ENCODE measurements at regions not wholly inside any gene's neighbourhood (a gene's known extent, or its start where the extent isn't known, plus 50 kb on each side); places are given as distances from the start of the nearest gene placed in this dataset.
A peak's percentile ranks its signal among the peaks of the same experiment; 100 is the strongest.

GRCh38 chr16:54673313-54673712 lies 257.4 kb upstream of the IRX5 start:
- H2AFZ ChIP-seq (ENCODE audit: low read depth, low read length) = no peak overlapping the region
- H3K9ac ChIP-seq (ENCODE audit: low read length) = no peak overlapping the region
- H3K27me3 ChIP-seq (ENCODE audit: control insufficient read depth in 1 of 2, insufficient read depth in 1 of 2, low read length in 2 of 2) = no peaks in the 10 kb centered on the region
- H3K27ac ChIP-seq (ENCODE audit: low read length, poor library complexity, severe bottlenecking) = no peak overlapping the region
- H3K4ac ChIP-seq (ENCODE audit: low read depth in 1 of 2, low read length in 2 of 2) = no peak overlapping the region
- no peak for DNase-seq
- no peak overlapping the region for H3K23ac ChIP-seq (ENCODE audit: low read length in 2 of 2)
- no peak overlapping the region for H4K91ac ChIP-seq (ENCODE audit: low read length)
- no peak overlapping the region for H3K14ac ChIP-seq (ENCODE audit: low read length in 2 of 2)
- WGBS = no CpG with 5 or more reads among the region's 1 CpG
- H3K4me1 ChIP-seq (ENCODE audit: control insufficient read depth, insufficient read depth, low read depth, low read length) = no peaks in the 10 kb centered on the region
- no peaks in the 10 kb centered on the region for H3K36me3 ChIP-seq (ENCODE audit: control insufficient read depth in 1 of 2, insufficient read depth in 2 of 2, low read depth in 1 of 2, low read length in 2 of 2)
- H3K18ac ChIP-seq (ENCODE audit: low read depth in 1 of 2, low read length in 2 of 2) = no peak overlapping the region
- H2BK12ac ChIP-seq (ENCODE audit: low read length in 2 of 2) = no peak overlapping the region
- H3K4me2 ChIP-seq (ENCODE audit: low read length, poor library complexity, severe bottlenecking) = no peak overlapping the region
- H2AK5ac ChIP-seq (ENCODE audit: low read length, severe bottlenecking) = no peak overlapping the region
- no peaks in the 10 kb centered on the region for H3K79me1 ChIP-seq (replicated peaks; ENCODE audit: low read length, poor library complexity, severe bottlenecking)
- no peak overlapping the region for H2BK120ac ChIP-seq (ENCODE audit: low read depth, low read length)
- no peak overlapping the region for H2BK15ac ChIP-seq (ENCODE audit: low read depth, poor library complexity, severe bottlenecking)
- no peak overlapping the region for H4K8ac ChIP-seq (ENCODE audit: low read length)
- H3K4me3 ChIP-seq (ENCODE audit: insufficient read depth in 1 of 2, low read depth in 1 of 2, low read length in 2 of 2) = no peak overlapping the region
- H3K9me3 ChIP-seq (ENCODE audit: control insufficient read depth, low read length) = no peaks in the 10 kb centered on the region
- no peak overlapping the region for H2BK5ac ChIP-seq (ENCODE audit: low read depth, low read length, poor library complexity, severe bottlenecking)

- no peak overlapping the region for H3K4me3 ChIP-seq (ENCODE audit: insufficient read depth in 1 of 2, low read depth in 1 of 2, low read length in 2 of 2)
- H3K18ac ChIP-seq (ENCODE audit: low read depth in 1 of 2, low read length in 2 of 2) = no peak overlapping the region
- H2BK120ac ChIP-seq (ENCODE audit: low read depth, low read length) = no peak overlapping the region
- H3K14ac ChIP-seq (ENCODE audit: low read length in 2 of 2) = no peak overlapping the region
- H3K9ac ChIP-seq (ENCODE audit: low read length) = no peak overlapping the region
- no peaks in the 10 kb centered on the region for H3K27me3 ChIP-seq (ENCODE audit: control insufficient read depth in 1 of 2, insufficient read depth in 1 of 2, low read length in 2 of 2)
- H3K4ac ChIP-seq (ENCODE audit: low read depth in 1 of 2, low read length in 2 of 2) = no peak overlapping the region
- no peak overlapping the region for H2AFZ ChIP-seq (ENCODE audit: low read depth, low read length)
- no peak overlapping the region for H3K4me2 ChIP-seq (ENCODE audit: low read length, poor library complexity, severe bottlenecking)
- H2BK5ac ChIP-seq (ENCODE audit: low read depth, low read length, poor library complexity, severe bottlenecking) = no peak overlapping the region
- DNase-seq = no peak
- no peak overlapping the region for H4K8ac ChIP-seq (ENCODE audit: low read length)
- H4K91ac ChIP-seq (ENCODE audit: low read length) = no peak overlapping the region
- no peak overlapping the region for H2AK5ac ChIP-seq (ENCODE audit: low read length, severe bottlenecking)
- H2BK15ac ChIP-seq (ENCODE audit: low read depth, poor library complexity, severe bottlenecking) = no peak overlapping the region
- no peaks in the 10 kb centered on the region for H3K36me3 ChIP-seq (ENCODE audit: control insufficient read depth in 1 of 2, insufficient read depth in 2 of 2, low read depth in 1 of 2, low read length in 2 of 2)
- no peak overlapping the region for H3K27ac ChIP-seq (ENCODE audit: low read length, poor library complexity, severe bottlenecking)
- 82% methylated on average over 1 of the region's 1 CpG for whole genome bisulfite sequencing
- no peaks in the 10 kb centered on the region for H3K4me1 ChIP-seq (ENCODE audit: control insufficient read depth, insufficient read depth, low read depth, low read length)
- H3K79me1 ChIP-seq (replicated peaks; ENCODE audit: low read length, poor library complexity, severe bottlenecking) = no peaks in the 10 kb centered on the region
- no peak overlapping the region for H2BK12ac ChIP-seq (ENCODE audit: low read length in 2 of 2)
- H3K9me3 ChIP-seq (ENCODE audit: control insufficient read depth, low read length) = no peaks in the 10 kb centered on the region
- H3K23ac ChIP-seq (ENCODE audit: low read length in 2 of 2) = no peak overlapping the region
Observed at GRCh38 chr16:54672500-54672899, 258.2 kb upstream of the IRX5 start.

GRCh38 chr16:54657709-54658102 lies 273.0 kb upstream of the IRX5 start:
- peak overlapping the region in 1 of 2 experiments; percentile 22 for H3K4me3 ChIP-seq (ENCODE audit: insufficient read depth in 1 of 2, low read depth in 1 of 2, low read length in 2 of 2)
- 94% methylated on average over 2 of the region's 2 CpGs for WGBS
- no peak overlapping the region for H2AK5ac ChIP-seq (ENCODE audit: low read length, severe bottlenecking)
- peaks cover 5% of the 10 kb centered on the region for H3K9me3 ChIP-seq (ENCODE audit: control insufficient read depth, low read length)
- peaks cover 6% of the 10 kb centered on the region for H3K4me1 ChIP-seq (ENCODE audit: control insufficient read depth, insufficient read depth, low read depth, low read length)
- no peak overlapping the region for H3K18ac ChIP-seq (ENCODE audit: low read depth in 1 of 2, low read length in 2 of 2)
- no peak overlapping the region for H2AFZ ChIP-seq (ENCODE audit: low read depth, low read length)
- no peak overlapping the region for H3K23ac ChIP-seq (ENCODE audit: low read length in 2 of 2)
- H2BK5ac ChIP-seq (ENCODE audit: low read depth, low read length, poor library complexity, severe bottlenecking) = no peak overlapping the region
- H4K91ac ChIP-seq (ENCODE audit: low read length) = no peak overlapping the region
- H3K4ac ChIP-seq (ENCODE audit: low read depth in 1 of 2, low read length in 2 of 2) = no peak overlapping the region
- H2BK12ac ChIP-seq (ENCODE audit: low read length in 2 of 2) = no peak overlapping the region
- H3K27ac ChIP-seq (ENCODE audit: low read length, poor library complexity, severe bottlenecking) = no peak overlapping the region
- H2BK120ac ChIP-seq (ENCODE audit: low read depth, low read length) = no peak overlapping the region
- no peaks in the 10 kb centered on the region for H3K36me3 ChIP-seq (ENCODE audit: control insufficient read depth in 1 of 2, insufficient read depth in 2 of 2, low read depth in 1 of 2, low read length in 2 of 2)
- no peak for DNase-seq
- no peak overlapping the region for H3K4me2 ChIP-seq (ENCODE audit: low read length, poor library complexity, severe bottlenecking)
- no peaks in the 10 kb centered on the region for H3K27me3 ChIP-seq (ENCODE audit: control insufficient read depth in 1 of 2, insufficient read depth in 1 of 2, low read length in 2 of 2)
- H3K79me1 ChIP-seq (replicated peaks; ENCODE audit: low read length, poor library complexity, severe bottlenecking) = no peaks in the 10 kb centered on the region
- H3K9ac ChIP-seq (ENCODE audit: low read length) = no peak overlapping the region
- no peak overlapping the region for H3K14ac ChIP-seq (ENCODE audit: low read length in 2 of 2)
- H2BK15ac ChIP-seq (ENCODE audit: low read depth, poor library complexity, severe bottlenecking) = no peak overlapping the region
- no peak overlapping the region for H4K8ac ChIP-seq (ENCODE audit: low read length)

DNA sequence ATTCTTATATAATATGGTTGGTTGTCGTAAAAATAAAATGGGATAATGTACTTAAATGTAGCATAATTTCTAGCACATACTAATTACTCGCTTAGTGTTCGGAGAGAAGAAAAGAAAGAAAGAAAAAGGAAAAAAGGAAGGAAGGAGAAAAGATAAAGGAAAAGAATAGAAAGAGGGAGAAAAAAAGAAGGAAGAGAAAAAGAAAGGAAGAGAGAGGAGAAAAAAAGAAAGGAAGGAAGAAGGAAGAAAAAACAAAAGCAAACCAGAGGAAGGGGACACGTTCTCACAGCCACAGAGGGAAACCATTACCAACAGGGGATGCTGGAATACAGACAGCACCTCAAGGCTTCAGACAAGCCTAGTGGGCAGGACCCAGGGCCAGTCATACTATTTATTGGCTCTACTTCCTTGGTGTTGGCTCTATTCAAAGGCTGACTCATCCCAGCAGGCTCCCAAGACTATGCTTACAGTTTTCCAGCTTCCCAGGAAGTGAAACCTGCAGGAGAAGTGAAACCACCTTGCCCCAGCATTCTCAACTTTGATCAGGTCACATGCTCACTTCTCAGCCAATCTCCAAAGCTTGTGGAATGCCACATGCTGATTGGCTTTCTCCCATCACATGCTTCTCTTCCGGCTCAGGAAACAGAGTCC lies 273.5 kb upstream of the IRX5 start:
- no peaks in the 10 kb centered on the region for H3K27me3 ChIP-seq (ENCODE audit: control insufficient read depth in 1 of 2, insufficient read depth in 1 of 2, low read length in 2 of 2)

More for the DNA sequence above, 273.5 kb upstream of the IRX5 start:
- H4K91ac ChIP-seq (ENCODE audit: low read length) = no peak overlapping the region
- no peak overlapping the region for H2AFZ ChIP-seq (ENCODE audit: low read depth, low read length)
- 83% methylated on average over 4 of the region's 5 CpGs for WGBS
- no peak overlapping the region for H2BK120ac ChIP-seq (ENCODE audit: low read depth, low read length)
- no peak overlapping the region for H2BK5ac ChIP-seq (ENCODE audit: low read depth, low read length, poor library complexity, severe bottlenecking)
- DNase-seq = peak; percentile 8
- no peaks in the 10 kb centered on the region for H3K79me1 ChIP-seq (replicated peaks; ENCODE audit: low read length, poor library complexity, severe bottlenecking)
- no peak overlapping the region for H2AK5ac ChIP-seq (ENCODE audit: low read length, severe bottlenecking)
- no peaks in the 10 kb centered on the region for H3K36me3 ChIP-seq (ENCODE audit: control insufficient read depth in 1 of 2, insufficient read depth in 2 of 2, low read depth in 1 of 2, low read length in 2 of 2)
- no peak overlapping the region for H3K18ac ChIP-seq (ENCODE audit: low read depth in 1 of 2, low read length in 2 of 2)
- no peak overlapping the region for H3K14ac ChIP-seq (ENCODE audit: low read length in 2 of 2)
- H3K9ac ChIP-seq (ENCODE audit: low read length) = no peak overlapping the region
- peak overlapping the region in 1 of 2 experiments; percentile 22 for H3K4me3 ChIP-seq (ENCODE audit: insufficient read depth in 1 of 2, low read depth in 1 of 2, low read length in 2 of 2)
- no peak overlapping the region for H3K4me2 ChIP-seq (ENCODE audit: low read length, poor library complexity, severe bottlenecking)
- no peak overlapping the region for H3K27ac ChIP-seq (ENCODE audit: low read length, poor library complexity, severe bottlenecking)
- no peak overlapping the region for H3K4ac ChIP-seq (ENCODE audit: low read depth in 1 of 2, low read length in 2 of 2)
- peaks cover 6% of the 10 kb centered on the region for H3K4me1 ChIP-seq (ENCODE audit: control insufficient read depth, insufficient read depth, low read depth, low read length)
- no peak overlapping the region for H4K8ac ChIP-seq (ENCODE audit: low read length)
- H3K9me3 ChIP-seq (ENCODE audit: control insufficient read depth, low read length) = peaks cover 5% of the 10 kb centered on the region
- H2BK15ac ChIP-seq (ENCODE audit: low read depth, poor library complexity, severe bottlenecking) = no peak overlapping the region
- no peak overlapping the region for H3K23ac ChIP-seq (ENCODE audit: low read length in 2 of 2)
- no peak overlapping the region for H2BK12ac ChIP-seq (ENCODE audit: low read length in 2 of 2)
